Right cardiac atrium (tissue), 5 donors: ENCODE measurements at regions not wholly inside any gene's neighbourhood (a gene's known extent, or its start where the extent isn't known, plus 50 kb on each side); places are given as distances from the start of the nearest gene placed in this dataset.

Experiments
- ATAC-seq, 2 donors: fragments of 200-7000 bp; cut with Tn5 transposase; one replicate each; pipeline versions ENCODE4 v1.8.0 to v1.9.1; 2020; ENCODE audit warnings: moderate library complexity in 2 of 2, mild to moderate bottlenecking in 1 of 2
- DNase-seq, 3 donors: peaks; one replicate each; pipeline ENCODE4 v3.0.0-alpha.2; 2020
- H3K27ac ChIP-seq: one replicate; pipeline ENCODE4 v1.5.1; 2013; ENCODE audit warnings: mild to moderate bottlenecking, low read length, control low read depth, moderate library complexity
- H3K27me3 ChIP-seq: one replicate; pipeline ENCODE4 v1.6.1; 2013; ENCODE audit not compliant: control insufficient read depth, insufficient read depth
- H3K4me1 ChIP-seq: one replicate; pipeline ENCODE4 v1.6.1; 2013; ENCODE audit warnings: low read length; ENCODE audit not compliant: control insufficient read depth, insufficient read depth
- H3K4me3 ChIP-seq: one replicate; pipeline ENCODE4 v1.5.1; 2013; ENCODE audit warnings: low read length, control low read depth
- H3K9me3 ChIP-seq: one replicate; pipeline ENCODE4 v1.6.1; 2013; ENCODE audit warnings: low read length; ENCODE audit not compliant: control insufficient read depth
- WGBS: extraction: QIAGEN DNeasy Blood & Tissue Kit; methylation state at CpG from one replicate; pipeline ENCODE4 v1.1.7; 2013; 5-methylcytosine and 5-hydroxymethylcytosine counted together
- intact Hi-C, 4 donors: fragments of 100-400 bp; cut with DNase I; formaldehyde crosslinking; loops; one replicate each; pipeline versions ENCODE4 v1.11.0 to v1.14.0; 2022 to 2023
- donor health status: healthy with polysubstance abuse.
- donor health status: DM: no; HTN: yes; CAD: no.
- donor health status: DM: no; HTN: no; CAD: no.
- donor health status: DM: no; HTN: yes; CAD: no; lungs with severe emphysema.
- donor health status: DM: yes; HTN: yes; CAD: no.

DNA sequence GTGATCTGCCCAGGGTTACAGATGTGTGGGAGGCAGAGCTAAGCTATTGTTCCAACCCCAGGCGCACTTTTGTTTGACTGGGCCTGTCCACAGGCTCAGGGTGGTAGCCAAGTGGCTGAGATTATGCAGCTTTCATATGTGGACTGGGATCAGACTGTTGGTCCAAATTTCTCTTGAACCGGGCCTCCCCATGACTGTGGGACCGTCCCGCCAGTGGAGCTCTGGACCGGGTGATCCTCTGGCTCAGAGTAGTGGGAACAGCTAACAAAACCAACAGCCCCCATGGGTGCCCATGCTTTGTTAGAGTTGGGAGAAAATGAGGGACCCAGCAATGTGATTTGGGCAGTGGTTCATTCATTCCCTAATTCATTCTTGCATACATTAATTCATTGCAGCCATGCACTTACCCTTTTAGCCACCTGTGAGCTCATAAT, 86.8 kb upstream of the HS6ST1 start:
- Histone ChIP-seq H3K4me3 (no peak overlapping the region), H3K27ac (no peak overlapping the region), H3K4me1 (no peaks in the 10 kb centered on the region), H3K27me3 (no peaks in the 10 kb centered on the region), H3K9me3 (no peaks in the 10 kb centered on the region)
- intact Hi-C loops = no loop called here
- ATAC-seq = no peak
- no peak for DNase-seq
- WGBS = 67% methylated on average over 5 of the region's 5 CpGs

GRCh38 chr2:128405981-128406613, 87.4 kb upstream of the HS6ST1 start:
- 90% methylated on average over 6 of the region's 6 CpGs for WGBS
- ATAC-seq = peak in 1 of 2 donors; percentile 6
- intact Hi-C loops = no loop called here
- no peak for DNase-seq
- H3K9me3 ChIP-seq = no peaks in the 10 kb centered on the region
- H3K4me1 ChIP-seq = no peaks in the 10 kb centered on the region
- H3K27me3 ChIP-seq = no peaks in the 10 kb centered on the region
- H3K4me3 ChIP-seq = no peak overlapping the region
- H3K27ac ChIP-seq = no peak overlapping the region

- ATAC-seq (no peak), DNase-seq (no peak)
- WGBS = 94% methylated on average over 18 of the region's 18 CpGs
- intact Hi-C loops = no loop called here
- Histone ChIP-seq H3K27ac (no peak overlapping the region), H3K4me3 (no peak overlapping the region), H3K4me1 (no peaks in the 10 kb centered on the region), H3K9me3 (no peaks in the 10 kb centered on the region), H3K27me3 (no peaks in the 10 kb centered on the region)
These were observed 88.3 kb upstream of the HS6ST1 start for GRCh38 chr2:128406736-128407554.

DNA sequence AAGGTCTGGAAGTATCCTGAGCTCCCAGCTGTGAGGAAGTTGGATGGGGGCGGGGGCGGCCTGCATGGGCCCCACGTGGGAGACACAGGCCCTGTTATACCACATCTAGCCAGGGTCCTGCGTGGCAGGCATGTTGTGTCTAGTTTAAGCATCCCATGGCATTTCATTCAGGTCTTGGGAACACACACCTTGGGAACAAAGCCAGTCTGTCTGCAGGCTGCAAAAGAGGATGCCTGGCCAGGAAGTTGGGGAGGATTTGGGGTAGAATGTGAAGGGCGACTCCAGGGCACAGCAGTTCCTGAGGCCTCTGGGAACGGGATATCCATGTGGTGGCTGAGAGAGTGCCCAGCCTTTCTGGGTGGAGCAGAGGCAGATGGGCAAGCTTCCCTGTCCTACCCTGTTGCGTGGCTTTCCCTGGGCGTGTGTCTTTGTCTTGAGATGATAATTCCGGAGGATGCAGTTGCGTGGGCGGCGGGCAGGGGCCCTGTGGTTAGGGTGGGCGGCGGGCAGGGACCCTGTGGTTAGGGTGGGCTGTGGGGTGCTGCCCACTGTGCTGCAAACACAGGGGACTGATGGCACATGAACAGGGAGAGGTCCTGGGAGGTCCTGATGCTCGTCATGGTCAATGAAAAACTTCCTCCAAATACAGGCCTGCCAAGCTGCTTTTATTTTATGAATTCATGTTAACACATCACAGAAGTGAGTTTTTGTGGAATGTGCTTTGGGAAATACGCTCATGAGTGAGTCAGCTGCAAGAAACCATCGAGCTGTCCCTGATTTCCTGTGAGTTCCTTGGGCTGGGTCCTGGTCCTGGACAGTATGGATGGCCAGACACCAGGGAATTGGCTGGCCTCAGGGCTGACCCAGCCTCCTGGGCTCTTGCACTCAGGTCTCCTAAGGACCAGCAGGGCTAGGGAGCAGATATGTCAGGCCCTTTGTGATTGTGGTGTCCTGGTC, 90.0 kb upstream of the HS6ST1 start:
- Histone ChIP-seq H3K27me3 (no peaks in the 10 kb centered on the region), H3K4me1 (no peaks in the 10 kb centered on the region), H3K27ac (no peak overlapping the region), H3K4me3 (no peak overlapping the region), H3K9me3 (no peaks in the 10 kb centered on the region)
- 55% methylated on average over 17 of the region's 17 CpGs for WGBS
- intact Hi-C loops = no loop called here
- DNase-seq = no peak
- no peak for ATAC-seq

DNA sequence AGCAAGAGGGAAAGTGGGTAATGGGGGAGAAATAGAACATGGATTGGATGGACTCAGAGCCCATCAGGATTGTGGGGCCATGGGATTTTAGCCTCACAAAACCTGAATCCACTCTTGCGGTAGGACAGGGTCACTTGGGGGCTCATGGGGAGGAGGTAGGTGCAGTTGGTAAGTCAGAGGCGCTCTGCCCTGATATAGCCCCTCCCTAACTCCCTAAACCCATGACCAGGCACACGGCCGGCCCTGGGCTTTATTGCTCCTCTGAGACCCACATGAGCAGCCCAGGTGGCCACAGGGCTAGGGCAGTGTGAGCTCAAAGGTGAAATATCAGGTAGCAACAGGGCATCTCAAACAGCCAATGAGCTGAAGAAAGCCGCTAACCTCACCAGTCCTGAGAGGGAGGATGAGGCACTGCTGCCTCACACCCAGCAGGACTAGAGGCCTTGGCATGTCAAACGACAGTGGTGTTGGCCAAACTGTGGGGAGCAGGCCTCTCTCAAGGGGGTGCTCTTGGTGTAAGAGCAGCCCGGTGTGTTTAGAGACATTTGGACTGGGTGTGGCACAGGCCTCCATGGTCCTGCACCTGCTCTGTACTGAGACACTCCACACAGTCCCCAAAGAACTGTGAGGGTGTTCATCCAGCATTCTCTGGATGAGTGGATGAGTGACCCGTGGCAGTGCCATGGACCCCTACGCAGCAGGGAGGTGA, 90.8 kb upstream of the HS6ST1 start:
- no peaks in the 10 kb centered on the region for H3K4me1 ChIP-seq
- H3K27me3 ChIP-seq = no peaks in the 10 kb centered on the region
- DNase-seq = no peak
- no peak overlapping the region for H3K4me3 ChIP-seq
- no peak for ATAC-seq
- no peaks in the 10 kb centered on the region for H3K9me3 ChIP-seq
- H3K27ac ChIP-seq = no peak overlapping the region
- WGBS = 94% methylated on average over 9 of the region's 9 CpGs
- intact Hi-C loops = no loop called here

DNA sequence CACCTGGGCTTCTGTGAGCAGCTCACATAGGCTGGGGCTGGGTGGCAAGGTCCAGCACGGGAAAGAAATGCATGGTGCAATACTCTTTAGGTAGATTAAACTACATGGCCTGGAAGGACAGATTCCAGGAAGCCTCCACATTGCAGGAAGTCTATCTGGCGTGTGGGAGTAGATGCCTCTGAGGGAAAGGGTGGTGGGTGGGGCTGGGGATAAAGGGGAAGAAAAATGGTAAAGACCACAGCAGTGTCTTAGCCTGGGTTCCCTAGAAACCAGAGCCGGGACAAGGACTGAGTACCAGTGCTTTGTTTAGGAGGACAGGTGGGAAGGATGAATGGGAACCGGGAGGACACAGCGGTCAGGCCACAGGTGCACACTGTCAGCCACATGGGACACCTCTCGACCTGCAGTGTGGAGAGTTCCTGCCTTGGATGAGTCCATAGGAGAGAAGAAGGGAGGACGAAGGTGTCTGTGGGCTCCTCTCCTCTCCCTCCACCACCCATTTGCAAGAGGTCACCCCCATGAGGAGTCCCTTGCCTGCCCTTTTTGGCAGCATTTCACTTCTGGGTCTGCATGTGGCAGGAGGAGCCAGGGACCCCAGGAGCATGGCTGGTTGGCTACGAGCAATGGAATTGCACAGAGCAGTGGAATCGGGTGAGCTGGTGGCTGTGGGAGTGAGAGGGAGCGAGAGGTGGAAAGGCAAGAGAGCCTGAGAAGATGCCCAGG, 91.5 kb upstream of the HS6ST1 start:
- Histone ChIP-seq H3K27me3 (no peaks in the 10 kb centered on the region), H3K4me3 (no peak overlapping the region), H3K4me1 (no peaks in the 10 kb centered on the region), H3K27ac (no peak overlapping the region), H3K9me3 (no peaks in the 10 kb centered on the region)
- whole genome bisulfite sequencing = 89% methylated on average over 10 of the region's 10 CpGs
- intact Hi-C loops = no loop called here
- no peak for DNase-seq
- no peak for ATAC-seq

- no peak overlapping the region for H3K27ac ChIP-seq
- no peak overlapping the region for H3K4me3 ChIP-seq
- no peaks in the 10 kb centered on the region for H3K27me3 ChIP-seq
- DNase-seq = no peak
- 94% methylated on average over 8 of the region's 8 CpGs for WGBS
- no peak for ATAC-seq
- H3K9me3 ChIP-seq = no peaks in the 10 kb centered on the region
- H3K4me1 ChIP-seq = no peaks in the 10 kb centered on the region
- intact Hi-C loops = no loop called here
These were observed 92.1 kb upstream of the HS6ST1 start for GRCh38 chr2:128410758-128411215.

GRCh38 chr2:128411431-128411830, 92.8 kb upstream of the HS6ST1 start:
- H3K4me3 ChIP-seq = no peak overlapping the region
- H3K27me3 ChIP-seq = no peaks in the 10 kb centered on the region
- DNase-seq (no peak), ATAC-seq (no peak)
- intact Hi-C loops = no loop called here
- H3K9me3 ChIP-seq = no peaks in the 10 kb centered on the region
- H3K27ac ChIP-seq = no peak overlapping the region
- H3K4me1 ChIP-seq = no peaks in the 10 kb centered on the region
- whole genome bisulfite sequencing = 83% methylated on average over 9 of the region's 9 CpGs

DNA sequence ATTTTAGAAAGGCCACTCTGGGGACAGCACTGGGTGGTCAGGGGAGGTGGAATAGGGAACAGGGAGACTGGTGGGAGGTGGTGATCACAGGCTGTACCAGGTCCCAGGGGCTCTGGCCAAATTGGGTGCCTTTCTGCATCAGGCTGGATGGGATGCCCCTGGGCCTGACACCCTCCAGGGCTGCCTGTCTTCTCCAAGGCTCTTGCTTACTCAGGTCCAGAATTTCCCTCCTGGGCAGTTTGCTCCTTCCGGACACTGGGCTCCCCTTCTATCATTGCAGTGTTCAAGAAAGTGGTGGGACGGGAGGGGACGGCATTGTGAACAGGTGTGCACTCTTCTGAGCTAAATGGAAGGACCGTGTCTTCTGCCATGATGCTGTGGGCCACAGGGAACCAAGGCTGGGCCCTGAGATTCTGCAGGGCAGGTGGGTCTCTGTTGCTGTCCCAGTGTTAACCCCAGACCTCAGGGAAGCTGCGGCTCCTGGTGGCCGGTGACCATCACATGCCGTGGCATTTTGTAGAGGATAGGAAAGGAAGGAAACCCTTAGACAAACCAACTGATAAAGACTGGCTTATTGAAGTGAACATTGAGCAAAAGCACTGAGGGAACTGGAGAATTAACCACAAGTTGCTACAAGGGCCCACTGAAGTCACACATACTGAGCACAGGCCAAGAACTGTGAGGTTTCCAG, 93.7 kb upstream of the HS6ST1 start:
- no peak overlapping the region for H3K27ac ChIP-seq
- no peak for ATAC-seq
- 83% methylated on average over 7 of the region's 7 CpGs for WGBS
- no peaks in the 10 kb centered on the region for H3K4me1 ChIP-seq
- H3K9me3 ChIP-seq = no peaks in the 10 kb centered on the region
- no peaks in the 10 kb centered on the region for H3K27me3 ChIP-seq
- no peak for DNase-seq
- intact Hi-C loops = no loop called here
- no peak overlapping the region for H3K4me3 ChIP-seq
